ENCODE measurements at regions not wholly inside any gene's neighbourhood (a gene's known extent, or its start where the extent isn't known, plus 50 kb on each side); places are given as distances from the start of the nearest gene placed in this dataset.

- peaks cover 3% of the 10 kb centered on the region for H3K27me3 ChIP-seq (ENCODE audit: low read depth)
- no peak overlapping the region for H3K4me3 ChIP-seq
- H3K4me1 ChIP-seq, result no peaks in the 10 kb centered on the region
- intact Hi-C loops (cut with micrococcal nuclease), result no loop called here
- DNase-seq, result no peak
- H3K9me3 ChIP-seq (replicated peaks), result peaks cover 22% of the 10 kb centered on the region
- no peaks in the 10 kb centered on the region for H3K36me3 ChIP-seq
- no peak for TF ChIP-seq CTCF (IDR thresholded peaks at IDR 0.05; ENCODE audit: borderline replicate concordance)
- H3K27ac ChIP-seq (replicated peaks), result no peak overlapping the region
Observed at GRCh38 chr16:82527101-82527500, 99.7 kb upstream of the CDH13 start.

DNA sequence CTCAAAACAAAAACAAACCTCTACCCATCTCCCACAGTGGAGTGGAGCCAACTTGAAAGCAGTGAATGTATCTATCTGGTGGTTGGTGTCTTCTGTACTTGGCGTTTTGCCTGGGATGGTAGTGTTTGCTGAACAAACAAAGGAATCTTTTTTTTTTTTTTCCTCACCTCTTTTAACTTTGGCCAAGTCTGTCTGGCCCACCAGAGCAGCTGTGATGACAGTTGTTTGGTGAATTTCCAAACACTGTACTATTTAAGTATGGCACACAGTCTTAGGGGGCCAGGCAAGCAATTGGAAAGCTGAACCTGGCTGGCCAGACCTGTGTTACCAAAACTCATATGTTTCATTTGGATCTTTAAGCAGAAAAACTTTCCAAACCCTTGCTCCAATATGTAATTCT, 101.8 kb upstream of the CDH13 start:
- intact Hi-C loops (cut with micrococcal nuclease), result no loop called here
- Histone ChIP-seq H3K9me3 (replicated peaks) (peaks cover 22% of the 10 kb centered on the region), H3K36me3 (no peaks in the 10 kb centered on the region), H3K27ac (replicated peaks) (no peak overlapping the region), H3K4me3 (no peak overlapping the region), H3K4me1 (no peaks in the 10 kb centered on the region), H3K27me3 (ENCODE audit: low read depth) (no peaks in the 10 kb centered on the region)
- DNase-seq, result no peak
- no peak for TF ChIP-seq CTCF (IDR thresholded peaks at IDR 0.05; ENCODE audit: borderline replicate concordance)

DNA sequence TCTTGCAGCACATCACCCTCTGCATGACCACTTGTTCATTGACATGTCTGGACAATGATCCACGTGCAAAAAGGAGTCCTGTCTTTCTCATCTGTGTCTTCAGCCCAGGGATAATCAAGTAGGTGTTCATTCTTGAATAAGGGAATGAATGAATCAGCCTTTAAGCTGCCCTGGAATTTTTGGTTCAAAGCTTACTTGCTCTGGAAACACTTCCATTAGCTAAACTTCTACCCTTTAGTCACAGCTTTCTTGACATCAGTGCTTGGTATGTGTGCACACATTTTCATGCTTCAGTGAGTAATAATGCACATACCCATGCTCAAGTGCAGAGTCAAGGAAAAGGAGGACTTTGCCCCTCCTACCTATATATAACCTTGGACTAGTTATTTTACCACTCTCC, 103.0 kb upstream of the CDH13 start:
- Histone ChIP-seq H3K4me1 (no peaks in the 10 kb centered on the region), H3K4me3 (no peak overlapping the region), H3K36me3 (no peaks in the 10 kb centered on the region), H3K27ac (replicated peaks) (no peak overlapping the region), H3K9me3 (replicated peaks) (peaks cover 22% of the 10 kb centered on the region), H3K27me3 (ENCODE audit: low read depth) (no peaks in the 10 kb centered on the region)
- intact Hi-C loops (cut with micrococcal nuclease), result no loop called here
- TF ChIP-seq CTCF (IDR thresholded peaks at IDR 0.05; ENCODE audit: borderline replicate concordance), result no peak
- DNase-seq, result no peak

DNA sequence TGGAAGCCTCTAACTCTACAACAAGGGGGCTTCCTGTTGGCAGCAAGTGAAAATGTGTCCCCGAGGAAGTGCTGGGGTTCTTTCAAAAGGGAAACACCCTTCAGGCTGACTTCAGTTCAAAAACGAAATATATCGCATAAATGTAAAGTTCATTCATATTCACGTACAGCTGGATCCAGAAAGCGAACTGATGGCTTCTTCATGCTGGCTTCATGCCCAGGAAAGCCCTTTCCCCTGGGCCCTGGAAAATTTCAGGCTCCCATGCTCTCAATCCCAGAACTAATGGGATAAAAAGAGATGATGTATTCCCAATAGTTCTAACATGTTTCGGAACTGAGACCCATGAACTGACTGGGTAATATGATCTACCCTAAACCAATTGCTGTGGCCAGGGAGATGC, 104.7 kb upstream of the CDH13 start:
- intact Hi-C loops (cut with micrococcal nuclease), result no loop called here

DNA sequence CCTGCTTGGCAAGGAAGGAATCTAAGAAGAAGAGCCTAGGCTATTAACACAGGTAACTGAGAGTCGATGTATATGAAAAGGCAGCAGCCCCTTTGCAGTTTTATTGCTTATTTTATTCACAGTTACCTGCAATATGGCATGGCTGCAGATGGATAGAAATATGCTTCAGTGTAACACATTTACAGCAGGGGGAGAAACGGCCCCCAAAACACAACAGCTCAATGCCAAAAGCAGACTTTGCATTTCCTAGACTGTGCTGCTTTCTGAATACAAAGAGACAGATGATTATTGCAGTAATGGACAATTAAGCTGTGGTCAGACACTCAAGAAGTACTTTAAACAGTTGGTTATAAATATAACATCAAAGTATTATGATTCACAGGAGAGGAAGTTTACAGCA, 108.0 kb upstream of the CDH13 start:
- intact Hi-C loops (cut with micrococcal nuclease), result no loop called here
- no peak for TF ChIP-seq CTCF (IDR thresholded peaks at IDR 0.05; ENCODE audit: borderline replicate concordance)
- Histone ChIP-seq H3K36me3 (no peaks in the 10 kb centered on the region), H3K27ac (replicated peaks) (no peak overlapping the region), H3K27me3 (ENCODE audit: low read depth) (no peaks in the 10 kb centered on the region), H3K9me3 (replicated peaks) (peaks cover 11% of the 10 kb centered on the region), H3K4me3 (no peak overlapping the region), H3K4me1 (no peaks in the 10 kb centered on the region)
- DNase-seq, result no peak

More for the DNA sequence above, 104.7 kb upstream of the CDH13 start:
- peaks cover 22% of the 10 kb centered on the region for H3K9me3 ChIP-seq (replicated peaks)
- no peak overlapping the region for H3K27ac ChIP-seq (replicated peaks)
- no peaks in the 10 kb centered on the region for H3K4me1 ChIP-seq
- no peak for DNase-seq
- H3K36me3 ChIP-seq, result no peaks in the 10 kb centered on the region
- H3K4me3 ChIP-seq, result no peak overlapping the region
- no peak for TF ChIP-seq CTCF (IDR thresholded peaks at IDR 0.05; ENCODE audit: borderline replicate concordance)
- no peaks in the 10 kb centered on the region for H3K27me3 ChIP-seq (ENCODE audit: low read depth)

DNA sequence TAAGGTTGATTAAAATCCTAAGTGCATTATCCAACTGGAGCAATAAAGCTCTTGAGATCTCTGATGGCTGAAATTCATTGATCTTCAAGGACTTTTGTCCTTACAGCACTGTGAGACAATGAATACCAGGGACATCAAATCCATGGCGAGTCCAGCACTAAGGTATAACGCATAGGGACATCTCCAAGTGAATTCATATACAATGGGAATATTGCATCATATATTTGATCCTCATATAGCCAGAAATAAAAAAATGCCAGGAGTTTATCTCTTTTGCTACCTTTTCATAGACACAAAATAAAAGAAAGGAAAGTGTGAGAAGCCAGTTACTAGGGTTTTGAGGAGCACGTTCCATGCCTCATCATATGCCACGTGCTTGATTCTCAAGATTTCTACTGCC, 112.5 kb upstream of the CDH13 start:
- no peak overlapping the region for H3K4me3 ChIP-seq
- H3K27ac ChIP-seq (replicated peaks), result no peak overlapping the region
- no peaks in the 10 kb centered on the region for H3K4me1 ChIP-seq
- no peak for TF ChIP-seq CTCF (IDR thresholded peaks at IDR 0.05; ENCODE audit: borderline replicate concordance)
- intact Hi-C loops (cut with micrococcal nuclease), result no loop called here
- no peaks in the 10 kb centered on the region for H3K27me3 ChIP-seq (ENCODE audit: low read depth)
- no peaks in the 10 kb centered on the region for H3K9me3 ChIP-seq (replicated peaks)
- no peaks in the 10 kb centered on the region for H3K36me3 ChIP-seq
- DNase-seq, result no peak

Measured in left ventricle myocardium inferior (tissue), 1 donor.